ENCODE measurements at regions not wholly inside any gene's neighbourhood (a gene's known extent, or its start where the extent isn't known, plus 50 kb on each side); places are given as distances from the start of the nearest gene placed in this dataset.

DNA sequence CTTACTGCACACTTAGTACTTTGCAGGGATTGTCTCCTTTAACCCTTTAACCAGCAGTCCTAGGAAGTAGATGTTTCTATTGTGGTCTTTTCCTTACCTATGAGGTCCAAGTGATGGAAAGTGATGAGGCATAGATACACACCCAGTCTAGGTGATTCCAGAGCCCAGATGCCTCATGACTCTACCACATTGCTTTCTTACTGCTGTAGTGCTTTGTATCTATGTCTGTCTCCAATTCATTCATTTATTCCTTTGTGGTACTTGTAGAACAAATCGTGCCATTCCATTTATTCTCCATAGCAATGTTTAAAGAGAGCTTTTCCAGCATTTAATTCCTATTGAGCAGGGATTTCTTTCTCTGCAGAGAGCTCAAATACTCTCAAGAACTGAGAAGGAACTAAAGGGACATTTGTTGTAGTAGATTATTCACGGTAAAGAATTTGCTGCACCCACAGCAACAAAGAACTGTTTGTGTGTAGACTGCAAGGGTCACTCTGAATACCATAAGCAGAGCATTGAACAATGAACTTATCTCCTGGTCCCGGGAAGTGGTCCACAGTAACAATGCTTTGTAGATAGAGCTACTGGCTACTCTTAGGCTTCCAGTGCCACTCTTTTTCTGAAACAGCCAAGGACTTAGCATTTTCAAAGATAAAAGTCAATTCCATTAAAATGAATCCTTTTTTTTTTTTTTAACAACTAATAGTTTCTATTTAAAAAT is 337.0 kb downstream of the PTEN start:
- no peak for TF ChIP-seq FOXM1 (IDR thresholded peaks at IDR 0.05; ENCODE audit: borderline replicate concordance, low read depth)

- TF ChIP-seq NFIC (IDR thresholded peaks at IDR 0.05) (no peak), TEAD4 (IDR thresholded peaks at IDR 0.05) (no peak), TCF12 (IDR thresholded peaks at IDR 0.05; ENCODE audit: low read depth) (no peak), EGR1 (IDR thresholded peaks at IDR 0.05) (no peak)
Measured at GRCh38 chr10:88205842-88206446, 342.5 kb downstream of the PTEN start.

- no peak for TF ChIP-seq RAD21 (IDR thresholded peaks at IDR 0.05; ENCODE audit: low read depth)
- TF ChIP-seq CEBPB (IDR thresholded peaks at IDR 0.05), result no peak
- TF ChIP-seq TEAD4 (IDR thresholded peaks at IDR 0.05), result no peak
- TF ChIP-seq ZBTB7A (IDR thresholded peaks at IDR 0.05; ENCODE audit: low read depth), result no peak
- TF ChIP-seq, protein P1, sequence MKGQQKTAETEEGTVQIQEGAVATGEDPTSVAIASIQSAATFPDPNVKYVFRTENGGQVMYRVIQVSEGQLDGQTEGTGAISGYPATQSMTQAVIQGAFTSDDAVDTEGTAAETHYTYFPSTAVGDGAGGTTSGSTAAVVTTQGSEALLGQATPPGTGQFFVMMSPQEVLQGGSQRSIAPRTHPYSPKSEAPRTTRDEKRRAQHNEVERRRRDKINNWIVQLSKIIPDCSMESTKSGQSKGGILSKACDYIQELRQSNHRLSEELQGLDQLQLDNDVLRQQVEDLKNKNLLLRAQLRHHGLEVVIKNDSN (IDR thresholded peaks at IDR 0.05), result no peak
- no peak for TF ChIP-seq CREB1 (IDR thresholded peaks at IDR 0.05; ENCODE audit: low read depth)
- TF ChIP-seq EGR1 (IDR thresholded peaks at IDR 0.05), result no peak
- no peak for TF ChIP-seq YY1 (IDR thresholded peaks at IDR 0.05; ENCODE audit: low read depth)
- no peak for TF ChIP-seq REST (IDR thresholded peaks at IDR 0.05; ENCODE audit: low read depth)
- no peak for TF ChIP-seq EP300 (IDR thresholded peaks at IDR 0.05; ENCODE audit: borderline replicate concordance)
- no peak for TF ChIP-seq TCF12 (IDR thresholded peaks at IDR 0.05; ENCODE audit: low read depth)
- TF ChIP-seq FOXM1 (IDR thresholded peaks at IDR 0.05; ENCODE audit: borderline replicate concordance, low read depth), result no peak
- TF ChIP-seq TAF1 (IDR thresholded peaks at IDR 0.05; ENCODE audit: low read depth), result no peak
- TF ChIP-seq, protein P2, sequence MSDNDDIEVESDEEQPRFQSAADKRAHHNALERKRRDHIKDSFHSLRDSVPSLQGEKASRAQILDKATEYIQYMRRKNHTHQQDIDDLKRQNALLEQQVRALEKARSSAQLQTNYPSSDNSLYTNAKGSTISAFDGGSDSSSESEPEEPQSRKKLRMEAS (IDR thresholded peaks at IDR 0.05), result no peak
- TF ChIP-seq NFIC (IDR thresholded peaks at IDR 0.05), result no peak
Measured at GRCh38 chr10:88207121-88207546, 343.7 kb downstream of the PTEN start.

GRCh38 chr10:88209231-88209630 is 345.8 kb downstream of the PTEN start:
- TF ChIP-seq EGR1 (IDR thresholded peaks at IDR 0.05), result no peak
- TF ChIP-seq, protein P2 (IDR thresholded peaks at IDR 0.05), result no peak
- no peak for TF ChIP-seq EP300 (IDR thresholded peaks at IDR 0.05; ENCODE audit: borderline replicate concordance)

GRCh38 chr10:88209837-88210561 is 346.6 kb downstream of the PTEN start:
- TF ChIP-seq TCF12 (IDR thresholded peaks at IDR 0.05; ENCODE audit: low read depth) (no peak), TAF1 (IDR thresholded peaks at IDR 0.05; ENCODE audit: low read depth) (no peak), EGR1 (IDR thresholded peaks at IDR 0.05) (no peak), NFIC (IDR thresholded peaks at IDR 0.05) (no peak)

DNA sequence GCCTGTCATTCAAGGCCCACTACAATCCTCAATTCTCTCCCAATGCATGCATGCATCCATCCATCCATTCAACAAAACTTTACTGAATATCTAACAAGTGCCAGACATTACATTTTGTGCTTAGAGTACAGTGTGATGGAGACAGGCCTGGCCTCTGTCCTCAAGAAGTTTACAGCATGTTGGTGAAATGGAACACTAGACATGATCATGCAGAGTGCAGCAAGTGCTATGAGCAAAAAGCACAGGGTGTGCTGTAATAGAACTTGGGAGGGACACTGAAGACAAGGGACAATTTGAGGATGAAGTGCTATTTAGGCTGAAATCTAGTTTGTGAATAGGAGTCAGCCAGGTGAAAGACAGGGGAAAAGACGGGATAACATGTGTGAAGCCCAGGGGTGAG is 347.8 kb downstream of the PTEN start:
- TF ChIP-seq, protein P1 (IDR thresholded peaks at IDR 0.05), result no peak
- TF ChIP-seq TEAD4 (IDR thresholded peaks at IDR 0.05) (no peak), ZBTB7A (IDR thresholded peaks at IDR 0.05; ENCODE audit: low read depth) (no peak), RAD21 (IDR thresholded peaks at IDR 0.05; ENCODE audit: low read depth) (no peak), TAF1 (IDR thresholded peaks at IDR 0.05; ENCODE audit: low read depth) (no peak), FOXM1 (IDR thresholded peaks at IDR 0.05; ENCODE audit: borderline replicate concordance, low read depth) (no peak), CEBPB (IDR thresholded peaks at IDR 0.05) (no peak), YY1 (IDR thresholded peaks at IDR 0.05; ENCODE audit: low read depth) (no peak), TCF12 (IDR thresholded peaks at IDR 0.05; ENCODE audit: low read depth) (no peak), CREB1 (IDR thresholded peaks at IDR 0.05; ENCODE audit: low read depth) (no peak), NFIC (IDR thresholded peaks at IDR 0.05) (no peak), EGR1 (IDR thresholded peaks at IDR 0.05) (no peak), EP300 (IDR thresholded peaks at IDR 0.05; ENCODE audit: borderline replicate concordance) (no peak), REST (IDR thresholded peaks at IDR 0.05; ENCODE audit: low read depth) (no peak)
- TF ChIP-seq, protein P2 (IDR thresholded peaks at IDR 0.05), result no peak

All from Ishikawa (cell line).